ENCODE measurements at regions not wholly inside any gene's neighbourhood (a gene's known extent, or its start where the extent isn't known, plus 50 kb on each side); places are given as distances from the start of the nearest gene placed in this dataset.
"Not testable (repeated sequence)": the region's sequence is repeated elsewhere in the genome, so short reads cannot be mapped to it uniquely, and the experiment has no call there.

DNA sequence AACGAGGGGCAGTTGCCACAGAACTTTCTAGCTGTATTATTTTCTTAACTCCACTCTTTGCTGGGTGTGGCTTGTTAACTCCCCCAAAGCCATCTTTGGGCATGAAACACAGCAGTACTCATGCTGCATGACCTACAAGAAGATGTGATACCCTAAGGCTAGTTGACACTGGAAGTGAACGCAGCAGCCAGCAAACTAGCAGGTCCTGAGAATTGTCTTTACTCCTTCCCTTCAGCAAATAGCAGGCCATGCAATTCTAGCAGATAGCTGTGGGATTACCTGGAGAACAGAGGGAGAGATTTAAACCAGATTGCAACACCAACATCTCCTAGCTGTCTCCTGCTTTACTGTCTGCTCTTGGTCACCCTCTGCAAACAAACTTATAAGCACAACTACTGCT lies 688.0 kb upstream of the ZWINT start:
- H3K27me3 ChIP-seq (ENCODE audit: control insufficient read depth, insufficient read depth, low read length), result no peaks in the 10 kb centered on the region
- H3K9me3 ChIP-seq (ENCODE audit: control insufficient read depth, insufficient read depth, low read length), result peaks cover 18% of the 10 kb centered on the region
- no peak for DNase-seq (ENCODE audit: low read depth, low spot score)
- no peak overlapping the region for H3K27ac ChIP-seq (ENCODE audit: low read depth, low read length)
- TF ChIP-seq, protein P1, sequence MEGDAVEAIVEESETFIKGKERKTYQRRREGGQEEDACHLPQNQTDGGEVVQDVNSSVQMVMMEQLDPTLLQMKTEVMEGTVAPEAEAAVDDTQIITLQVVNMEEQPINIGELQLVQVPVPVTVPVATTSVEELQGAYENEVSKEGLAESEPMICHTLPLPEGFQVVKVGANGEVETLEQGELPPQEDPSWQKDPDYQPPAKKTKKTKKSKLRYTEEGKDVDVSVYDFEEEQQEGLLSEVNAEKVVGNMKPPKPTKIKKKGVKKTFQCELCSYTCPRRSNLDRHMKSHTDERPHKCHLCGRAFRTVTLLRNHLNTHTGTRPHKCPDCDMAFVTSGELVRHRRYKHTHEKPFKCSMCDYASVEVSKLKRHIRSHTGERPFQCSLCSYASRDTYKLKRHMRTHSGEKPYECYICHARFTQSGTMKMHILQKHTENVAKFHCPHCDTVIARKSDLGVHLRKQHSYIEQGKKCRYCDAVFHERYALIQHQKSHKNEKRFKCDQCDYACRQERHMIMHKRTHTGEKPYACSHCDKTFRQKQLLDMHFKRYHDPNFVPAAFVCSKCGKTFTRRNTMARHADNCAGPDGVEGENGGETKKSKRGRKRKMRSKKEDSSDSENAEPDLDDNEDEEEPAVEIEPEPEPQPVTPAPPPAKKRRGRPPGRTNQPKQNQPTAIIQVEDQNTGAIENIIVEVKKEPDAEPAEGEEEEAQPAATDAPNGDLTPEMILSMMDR (IDR thresholded peaks at IDR 0.05; ENCODE audit: low read depth, low read length), result no peak
- no peak overlapping the region for H3K4me3 ChIP-seq (ENCODE audit: low read depth, low read length)
- ChIA-PET POLR2A (no interaction called here), CTCF (no interaction called here)

DNA sequence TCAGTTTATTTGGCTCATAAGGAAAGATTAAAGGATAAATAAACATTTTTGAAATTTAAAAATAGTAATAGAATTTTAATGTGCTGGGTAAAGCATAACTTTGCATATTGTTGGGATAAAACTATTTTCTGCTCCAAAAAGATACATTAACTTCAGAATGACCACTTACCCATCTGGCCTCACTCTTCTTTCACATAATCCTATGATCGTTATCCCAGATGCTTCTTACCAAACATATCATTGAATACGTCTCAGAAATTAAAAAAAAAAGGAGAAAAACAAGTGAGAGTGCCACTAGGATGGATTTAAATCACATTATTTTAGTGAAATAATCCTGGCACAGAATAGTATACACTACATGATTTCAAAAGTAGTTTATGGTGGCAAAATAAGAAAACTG lies 677.5 kb upstream of the ZWINT start:
- ChIA-PET POLR2A (no interaction called here), CTCF (no interaction called here)
- Histone ChIP-seq H3K27me3 (ENCODE audit: control insufficient read depth, insufficient read depth, low read length) (no peaks in the 10 kb centered on the region), H3K9me3 (ENCODE audit: control insufficient read depth, insufficient read depth, low read length) (peaks cover 4% of the 10 kb centered on the region; the same call in 1 of the 2 replicates), H3K4me3 (ENCODE audit: low read depth, low read length) (no peak overlapping the region), H3K27ac (ENCODE audit: low read depth, low read length) (no peak overlapping the region)
- TF ChIP-seq, protein P1 (IDR thresholded peaks at IDR 0.05; ENCODE audit: low read depth, low read length), result no peak
- no peak for DNase-seq (ENCODE audit: low read depth, low spot score)

DNA sequence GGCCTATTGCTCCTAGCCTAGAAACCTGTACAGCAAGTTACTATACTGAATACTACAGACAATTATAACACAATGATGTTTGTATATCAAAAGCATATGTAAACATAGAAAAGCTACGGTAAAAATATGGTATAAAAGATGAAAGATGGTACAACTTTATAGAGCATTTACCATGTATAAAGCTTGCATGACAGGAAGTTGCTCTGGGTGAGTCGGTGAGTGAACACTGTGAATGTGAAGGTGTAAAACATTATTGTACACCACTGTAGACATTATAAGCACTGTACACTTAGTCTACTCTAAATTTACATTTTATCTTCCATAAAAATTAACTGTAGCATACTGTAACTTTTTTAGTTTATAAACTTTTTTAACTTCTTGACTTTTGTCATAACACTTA lies 674.3 kb upstream of the ZWINT start:
- CTCF ChIA-PET, result no interaction called here
- POLR2A ChIA-PET, result no interaction called here
- Histone ChIP-seq H3K27me3 (ENCODE audit: control insufficient read depth, insufficient read depth, low read length) (no peaks in the 10 kb centered on the region), H3K9me3 (ENCODE audit: control insufficient read depth, insufficient read depth, low read length) (peaks cover 14% of the 10 kb centered on the region), H3K4me3 (ENCODE audit: low read depth, low read length) (no peak overlapping the region), H3K27ac (ENCODE audit: low read depth, low read length) (no peak overlapping the region)
- no peak for DNase-seq (ENCODE audit: low read depth, low spot score)
- TF ChIP-seq, protein P1 (IDR thresholded peaks at IDR 0.05; ENCODE audit: low read depth, low read length), result no peak

DNA sequence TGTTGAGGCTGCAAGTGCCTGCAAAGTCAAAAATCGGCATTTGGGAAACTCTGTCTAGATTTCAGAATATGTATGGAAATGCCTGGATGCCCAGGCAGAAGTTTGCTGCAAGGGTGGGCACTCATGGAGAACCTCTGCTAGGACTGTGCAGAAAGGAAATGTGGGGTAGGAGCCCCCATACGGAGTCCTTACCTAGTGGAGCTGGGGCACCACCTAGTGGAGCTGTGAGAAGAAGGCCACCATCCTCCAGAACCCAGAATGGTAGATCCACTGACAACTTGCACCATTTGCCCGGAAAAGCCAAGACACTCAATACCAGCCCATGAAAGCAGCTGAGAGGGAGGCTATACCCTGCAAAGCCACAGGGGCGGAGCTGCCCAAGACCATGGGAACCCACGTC lies 671.2 kb upstream of the ZWINT start:
- CTCF ChIA-PET; DNase-seq (ENCODE audit: low read depth, low spot score); POLR2A ChIA-PET; H3K27ac ChIP-seq (ENCODE audit: low read depth, low read length); H3K9me3 ChIP-seq (ENCODE audit: control insufficient read depth, insufficient read depth, low read length); H3K4me3 ChIP-seq (ENCODE audit: low read depth, low read length); H3K27me3 ChIP-seq (ENCODE audit: control insufficient read depth, insufficient read depth, low read length): not testable (repeated sequence)

DNA sequence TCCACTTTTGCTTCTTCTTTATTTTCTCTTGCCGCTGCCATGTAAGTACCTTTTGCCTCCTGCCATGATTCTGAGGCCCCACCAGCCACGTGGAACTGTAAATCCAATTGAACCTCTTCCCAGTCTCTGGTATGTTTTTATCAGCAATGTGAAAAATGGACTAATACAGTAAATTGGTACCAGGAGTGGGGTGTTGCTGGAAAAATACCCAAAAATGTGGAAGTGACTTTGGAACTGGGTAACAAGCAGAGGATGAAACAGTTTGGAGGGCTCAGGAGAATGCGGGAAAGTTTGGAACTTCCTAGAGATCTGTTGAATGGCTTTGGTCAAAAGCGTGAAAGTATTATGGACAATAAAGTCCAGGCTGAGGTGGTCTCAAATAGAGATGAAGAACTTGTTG lies 670.3 kb upstream of the ZWINT start:
- H3K27ac ChIP-seq (ENCODE audit: low read depth, low read length), result no peak overlapping the region
- H3K27me3 ChIP-seq (ENCODE audit: control insufficient read depth, insufficient read depth, low read length), result no peaks in the 10 kb centered on the region
- ChIA-PET POLR2A (no interaction called here), CTCF (no interaction called here)
- H3K4me3 ChIP-seq (ENCODE audit: low read depth, low read length), result no peak overlapping the region
- H3K9me3 ChIP-seq (ENCODE audit: control insufficient read depth, insufficient read depth, low read length), result peaks cover 10% of the 10 kb centered on the region; the same call in 1 of the 2 replicates
- TF ChIP-seq, protein P1 (IDR thresholded peaks at IDR 0.05; ENCODE audit: low read depth, low read length), result no peak
- no peak for DNase-seq (ENCODE audit: low read depth, low spot score)

DNA sequence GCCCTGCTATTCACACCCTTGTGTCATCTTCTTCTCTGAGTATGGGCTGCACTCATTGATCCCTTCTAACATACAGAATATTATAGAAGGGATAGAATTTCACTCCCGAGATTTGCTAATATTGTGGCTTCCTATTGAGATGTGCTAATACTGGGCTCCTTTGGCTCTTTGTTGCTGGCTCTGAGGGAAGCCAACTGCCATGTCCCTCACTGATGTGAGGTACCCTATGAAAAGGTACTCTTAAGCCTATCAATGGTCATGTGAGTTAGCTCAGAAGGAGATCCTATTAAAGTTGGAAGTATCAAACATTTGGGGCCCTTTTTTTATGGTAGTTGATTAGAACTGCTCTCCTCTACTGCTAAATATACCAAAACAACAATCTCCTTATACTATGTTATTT lies 665.2 kb upstream of the ZWINT start:
- ChIA-PET POLR2A (no interaction called here), CTCF (no interaction called here)
- TF ChIP-seq, protein P1 (IDR thresholded peaks at IDR 0.05; ENCODE audit: low read depth, low read length), result no peak
- peaks cover 2% of the 10 kb centered on the region; the same call in 1 of the 2 replicates for H3K9me3 ChIP-seq (ENCODE audit: control insufficient read depth, insufficient read depth, low read length)
- no peaks in the 10 kb centered on the region for H3K27me3 ChIP-seq (ENCODE audit: control insufficient read depth, insufficient read depth, low read length)
- no peak overlapping the region for H3K27ac ChIP-seq (ENCODE audit: low read depth, low read length)
- no peak for DNase-seq (ENCODE audit: low read depth, low spot score)
- H3K4me3 ChIP-seq (ENCODE audit: low read depth, low read length), result no peak overlapping the region

Measured in AG04450 (cell line).